IMR-90 (cell line): ENCODE measurements at regions not wholly inside any gene's neighbourhood (a gene's known extent, or its start where the extent isn't known, plus 50 kb on each side); places are given as distances from the start of the nearest gene placed in this dataset.

Experiments used
- ATAC-seq: fragments of 200-7000 bp; cut with Tn5 transposase; 2 replicates; pipeline ENCODE4 v1.9.1; 2020; ENCODE audit warnings: low read depth, mild to moderate bottlenecking, moderate library complexity
- BruUV-seq: library from RNA; stranded (reverse); fragments of 400-500 nt; replicated peaks from 2 replicates; lab custom pipeline; 2021; lab: Mats Ljungman, UMichigan
- CTCF ChIA-PET: fragments of 300-600 bp; formaldehyde crosslinking; extraction: SDS; loops from one replicate; lab custom pipeline; 2021; ENCODE audit warnings: antibody characterized with exemption; lab: Yijun Ruan, JAX
- POLR2A ChIA-PET: fragments of 300-600 bp; sonication (Branson Sonifier 250); formaldehyde crosslinking; loops from one replicate; lab custom pipeline; 2022; ENCODE audit warnings: antibody characterized with exemption; ENCODE audit not compliant: unreplicated experiment; lab: Charles Lee
- DNase-seq: peaks from one replicate; pipeline ENCODE4 v3.0.0; 2013
- H2AFZ ChIP-seq: replicated peaks from 2 replicates; pipeline ENCODE3; 2013; ENCODE audit warnings: low read length, mild to moderate bottlenecking; ENCODE audit not compliant: poor library complexity
- H2AK5ac ChIP-seq: 2 replicates; pipeline ENCODE4 v1.6.1; 2013; ENCODE audit warnings: low read depth, low read length, inconsistent platforms
- H2AK9ac ChIP-seq: replicated peaks from 2 replicates; pipeline ENCODE3; 2013; ENCODE audit warnings: mild to moderate bottlenecking, low read depth, low read length, moderate library complexity; ENCODE audit not compliant: poor library complexity
- H2BK120ac ChIP-seq: 2 replicates; pipeline ENCODE4 v1.6.1; 2013; ENCODE audit warnings: low read depth, low read length, inconsistent platforms
- H2BK15ac ChIP-seq: 3 replicates; pipeline ENCODE4 v1.6.1; 2013; ENCODE audit warnings: low read depth, low read length, inconsistent platforms
- H2BK20ac ChIP-seq: 2 replicates; pipeline ENCODE4 v1.6.1; 2013; ENCODE audit warnings: low read depth, mild to moderate bottlenecking, inconsistent platforms, low read length, moderate library complexity
- H2BK5ac ChIP-seq: 2 replicates; pipeline ENCODE4 v1.6.1; 2013; ENCODE audit warnings: mild to moderate bottlenecking, low read depth, low read length, inconsistent platforms; ENCODE audit not compliant: poor library complexity, severe bottlenecking
- H3K14ac ChIP-seq: replicated peaks from 2 replicates; pipeline ENCODE4 v1.6.1; 2013; ENCODE audit warnings: low read depth, low read length, inconsistent platforms
- H3K18ac ChIP-seq: 2 replicates; pipeline ENCODE4 v1.6.1; 2013; ENCODE audit warnings: low read depth, low read length, control low read depth
- H3K23ac ChIP-seq: 2 replicates; pipeline ENCODE4 v1.6.1; 2013; ENCODE audit warnings: low read depth, low read length, inconsistent platforms
- H3K27ac ChIP-seq: 2 replicates; pipeline ENCODE4 v1.5.1; 2013; ENCODE audit warnings: mild to moderate bottlenecking, control low read depth, low read length; ENCODE audit not compliant: insufficient read depth
- H3K27me3 ChIP-seq: 2 replicates; pipeline ENCODE4 v1.6.1; 2013; ENCODE audit warnings: low read length; ENCODE audit not compliant: control insufficient read depth, insufficient read depth
- H3K36me3 ChIP-seq: 2 replicates; pipeline ENCODE4 v1.6.1; 2013; ENCODE audit warnings: low read length, mixed read lengths; ENCODE audit not compliant: control insufficient read depth, insufficient read depth
- H3K4ac ChIP-seq: 2 replicates; pipeline ENCODE4 v1.6.1; 2013; ENCODE audit warnings: low read depth, low read length, inconsistent platforms
- H3K4me1 ChIP-seq: 2 replicates; pipeline ENCODE4 v1.6.1; 2013; ENCODE audit warnings: low read length, mixed read lengths; ENCODE audit not compliant: control insufficient read depth, insufficient read depth
- H3K4me2 ChIP-seq: 2 replicates; pipeline ENCODE4 v1.6.1; 2013; ENCODE audit warnings: low read depth, mild to moderate bottlenecking, control low read depth, low read length, moderate library complexity
- H3K4me3 ChIP-seq: 2 replicates; pipeline ENCODE4 v1.5.1; 2013; ENCODE audit warnings: low read depth, mild to moderate bottlenecking, control low read depth, low read length, moderate library complexity; ENCODE audit not compliant: insufficient read depth
- H3K56ac ChIP-seq: 2 replicates; pipeline ENCODE4 v1.6.1; 2013; ENCODE audit warnings: low read length, inconsistent platforms; ENCODE audit not compliant: insufficient read depth; ENCODE audit errors: extremely low read depth
- H3K79me1 ChIP-seq, 2 experiments: 2 replicates each; pipeline ENCODE4 v1.6.1; 2013; ENCODE audit warnings: low read length in 2 of 2, inconsistent platforms in 1 of 2, low read depth in 1 of 2
- H3K9ac ChIP-seq: 2 replicates; pipeline ENCODE4 v1.6.1; 2013; ENCODE audit warnings: low read depth, low read length, control low read depth
- H3K9me1 ChIP-seq: 2 replicates; pipeline ENCODE4 v1.6.1; 2013; ENCODE audit warnings: low read length, inconsistent platforms; ENCODE audit not compliant: insufficient read depth
- H3K9me3 ChIP-seq: 2 replicates; pipeline ENCODE4 v1.6.1; 2013; ENCODE audit warnings: low read length; ENCODE audit not compliant: control insufficient read depth, insufficient read depth
- H4K20me1 ChIP-seq: 2 replicates; pipeline ENCODE4 v1.6.1; 2013; ENCODE audit warnings: low read length, inconsistent platforms; ENCODE audit not compliant: insufficient read depth
- H4K5ac ChIP-seq: 2 replicates; pipeline ENCODE4 v1.6.1; 2013; ENCODE audit warnings: mild to moderate bottlenecking, low read depth, low read length, control low read depth
- H4K8ac ChIP-seq, 2 experiments: 2 replicates each; pipeline ENCODE4 v1.6.1; 2013; ENCODE audit warnings: low read depth in 2 of 2, low read length in 2 of 2, control low read depth in 1 of 2, inconsistent platforms in 1 of 2
- H4K91ac ChIP-seq: 2 replicates; pipeline ENCODE4 v1.6.1; 2013; ENCODE audit warnings: low read depth, low read length, inconsistent platforms; ENCODE audit not compliant: insufficient read depth
- BHLHE40 ChIP-seq: fragments of 150-350 bp; IDR thresholded peaks from 2 replicates; pipeline ENCODE4 v1.6.1; 2016; ENCODE audit warnings: mild to moderate bottlenecking, low read depth, low read length
- CEBPB ChIP-seq: IDR thresholded peaks from 2 replicates; pipeline ENCODE4 v1.6.1; 2012; ENCODE audit warnings: low read depth, low read length, improper control_type of control experiment
- CHD1 ChIP-seq: IDR thresholded peaks from 2 replicates; pipeline ENCODE4 v1.6.1; 2012; ENCODE audit warnings: low read depth, low read length, improper control_type of control experiment
- CTCF ChIP-seq: conservative IDR thresholded peaks from 2 replicates; pipeline ENCODE4 v1.5.1; 2012; ENCODE audit warnings: mild to moderate bottlenecking, low read depth, low read length, improper control_type of control experiment
- ELK1 ChIP-seq: fragments of 150-350 bp; IDR thresholded peaks from 2 replicates; pipeline ENCODE4 v1.6.1; 2016; ENCODE audit warnings: low read depth, mild to moderate bottlenecking, low read length, moderate library complexity, borderline replicate concordance
- FOS ChIP-seq: fragments of 150-350 bp; IDR thresholded peaks from 2 replicates; pipeline ENCODE4 v1.6.1; 2016; ENCODE audit warnings: low read depth, low read length
- MAFK ChIP-seq: IDR thresholded peaks from 2 replicates; pipeline ENCODE4 v1.6.1; 2012; ENCODE audit warnings: low read depth, low read length, improper control_type of control experiment
- MAZ ChIP-seq: IDR thresholded peaks from 2 replicates; pipeline ENCODE4 v1.6.1; 2012; ENCODE audit warnings: low read depth, mild to moderate bottlenecking, low read length, improper control_type of control experiment, moderate library complexity, borderline replicate concordance
- NFE2L2 ChIP-seq: fragments of 150-350 bp; IDR thresholded peaks from 2 replicates; pipeline ENCODE4 v1.6.1; 2016; ENCODE audit warnings: low read depth, mild to moderate bottlenecking, low read length
- POLR2A ChIP-seq: IDR thresholded peaks from 2 replicates; pipeline ENCODE4 v1.6.1; 2012; ENCODE audit warnings: mild to moderate bottlenecking, low read depth, low read length
- RAD21 ChIP-seq: IDR thresholded peaks from 2 replicates; pipeline ENCODE4 v1.6.1; 2012; ENCODE audit warnings: low read length, improper control_type of control experiment
- RCOR1 ChIP-seq: IDR thresholded peaks from 2 replicates; pipeline ENCODE4 v1.6.1; 2012; ENCODE audit warnings: mild to moderate bottlenecking, low read length, improper control_type of control experiment; ENCODE audit not compliant: insufficient replicate concordance
- RFX5 ChIP-seq: IDR thresholded peaks from 2 replicates; pipeline ENCODE4 v1.8.0; 2012; ENCODE audit warnings: low read depth, mild to moderate bottlenecking, low read length, moderate library complexity
- SMC3 ChIP-seq: fragments of 150-350 bp; IDR thresholded peaks from 2 replicates; pipeline ENCODE4 v1.6.1; 2016; ENCODE audit warnings: low read depth, mild to moderate bottlenecking, antibody characterized with exemption, low read length, moderate library complexity
- USF2 ChIP-seq: fragments of 150-350 bp; IDR thresholded peaks from 2 replicates; pipeline ENCODE4 v1.6.1; 2017; ENCODE audit warnings: mild to moderate bottlenecking, antibody characterized with exemption, low read length, low read depth
- WGBS, 2 experiments: methylation state at CpG; one replicate each; pipeline versions ENCODE4 v1.1.5 to v1.1.7; 2013; ENCODE audit warnings: missing lambda C conversion rate in 2 of 2; ENCODE audit not compliant: insufficient read length in 1 of 2; ENCODE audit errors: extremely low coverage in 2 of 2; 5-methylcytosine and 5-hydroxymethylcytosine counted together
- dilution Hi-C: fragments of 300-500 bp; cut with HindIII; formaldehyde crosslinking; loops from one replicate; pipeline ENCODE4 v1.14.3; 2018; ENCODE audit warnings: low sequenced_read_pairs; ENCODE audit not compliant: unreplicated experiment
- in situ Hi-C: fragments of 300-500 bp; cut with MboI; formaldehyde crosslinking; loops from 3 replicates; pipeline ENCODE4 v1.14.3; 2019; ENCODE audit warnings: low sequenced_read_pairs, inconsistent platforms, mixed read lengths
- intact Hi-C: fragments of 100-400 bp; cut with micrococcal nuclease; formaldehyde crosslinking; loops from 2 replicates; pipeline ENCODE4 v1.10.0; 2022

GRCh38 chr2:236797411-236797810 lies 227.8 kb downstream of the ACKR3 start:
- Histone ChIP-seq H3K4me3 (no peak overlapping the region), H3K27ac (no peak overlapping the region), H3K4me1 (no peaks in the 10 kb centered on the region), H3K36me3 (no peaks in the 10 kb centered on the region), H2AK9ac (no peak overlapping the region), H3K18ac (no peak overlapping the region), H2BK5ac (no peak overlapping the region), H3K27me3 (no peaks in the 10 kb centered on the region; the same call in 1 of the 2 replicates), H3K9me1 (no peaks in the 10 kb centered on the region), H2AFZ (peak overlapping the region; percentile 34), H2BK15ac (no peak overlapping the region), H2BK20ac (no peak overlapping the region), H3K79me1 (no peaks in the 10 kb centered on the region), H4K91ac (no peak overlapping the region), H2BK120ac (no peak overlapping the region), H3K9ac (no peak overlapping the region), H3K4me2 (no peak overlapping the region), H4K8ac (no peak overlapping the region), H2AK5ac (no peak overlapping the region), H3K14ac (no peak overlapping the region), H3K23ac (no peak overlapping the region), H4K5ac (no peak overlapping the region), H3K56ac (no peak overlapping the region), H3K9me3 (no peaks in the 10 kb centered on the region; the same call in 1 of the 2 replicates), H3K4ac (no peak overlapping the region), H4K20me1 (no peaks in the 10 kb centered on the region)
- 28% methylated on average over 2 of the region's 7 CpGs; no CpG with 5 or more reads in 1 of the 2 experiments for WGBS, 2 experiments
- POLR2A ChIA-PET, result no interaction called here
- no peak for DNase-seq
- BruUV-seq, result no TSS peak
- TF ChIP-seq MAFK, result no peak
- no peak for TF ChIP-seq CTCF
- TF ChIP-seq CEBPB, result no peak
- TF ChIP-seq CHD1, result no peak
- no peak for TF ChIP-seq BHLHE40
- TF ChIP-seq RFX5, result no peak
- TF ChIP-seq RAD21, result no peak
- no peak for TF ChIP-seq ELK1
- no peak for TF ChIP-seq USF2
- no peak for TF ChIP-seq RCOR1
- TF ChIP-seq POLR2A, result no peak
- no peak for TF ChIP-seq FOS
- TF ChIP-seq MAZ, result no peak
- TF ChIP-seq NFE2L2, result no peak
- TF ChIP-seq SMC3, result no peak
- intact Hi-C loops, result no loop called here
- in situ Hi-C loops, result no loop called here
- dilution Hi-C loops, result no loop called here
- no peak for ATAC-seq
- CTCF ChIA-PET, result no interaction called here
